ENCODE measurements at regions not wholly inside any gene's neighbourhood (a gene's known extent, or its start where the extent isn't known, plus 50 kb on each side); places are given as distances from the start of the nearest gene placed in this dataset.

- TF ChIP-seq, protein P1, sequence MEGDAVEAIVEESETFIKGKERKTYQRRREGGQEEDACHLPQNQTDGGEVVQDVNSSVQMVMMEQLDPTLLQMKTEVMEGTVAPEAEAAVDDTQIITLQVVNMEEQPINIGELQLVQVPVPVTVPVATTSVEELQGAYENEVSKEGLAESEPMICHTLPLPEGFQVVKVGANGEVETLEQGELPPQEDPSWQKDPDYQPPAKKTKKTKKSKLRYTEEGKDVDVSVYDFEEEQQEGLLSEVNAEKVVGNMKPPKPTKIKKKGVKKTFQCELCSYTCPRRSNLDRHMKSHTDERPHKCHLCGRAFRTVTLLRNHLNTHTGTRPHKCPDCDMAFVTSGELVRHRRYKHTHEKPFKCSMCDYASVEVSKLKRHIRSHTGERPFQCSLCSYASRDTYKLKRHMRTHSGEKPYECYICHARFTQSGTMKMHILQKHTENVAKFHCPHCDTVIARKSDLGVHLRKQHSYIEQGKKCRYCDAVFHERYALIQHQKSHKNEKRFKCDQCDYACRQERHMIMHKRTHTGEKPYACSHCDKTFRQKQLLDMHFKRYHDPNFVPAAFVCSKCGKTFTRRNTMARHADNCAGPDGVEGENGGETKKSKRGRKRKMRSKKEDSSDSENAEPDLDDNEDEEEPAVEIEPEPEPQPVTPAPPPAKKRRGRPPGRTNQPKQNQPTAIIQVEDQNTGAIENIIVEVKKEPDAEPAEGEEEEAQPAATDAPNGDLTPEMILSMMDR (IDR thresholded peaks at IDR 0.05) = no peak
- no peak for TF ChIP-seq POLR2A (IDR thresholded peaks at IDR 0.05)
Measured at GRCh38 chr19:30911491-30911890, 437.7 kb downstream of the TSHZ3 start.

Data from body of pancreas (tissue), 4 donors.